Stimulated activated CD4-positive, alpha-beta T cell treated with anti-CD3 and anti-CD28 coated beads, Interleukin-12 subunit alpha, Interleukin-12 subunit beta, amount 100 ng/mL, for 4 hours (primary cell): ENCODE measurements at regions not wholly inside any gene's neighbourhood (a gene's known extent, or its start where the extent isn't known, plus 50 kb on each side); places are given as distances from the start of the nearest gene placed in this dataset.

Source experiments
- DNase-seq: peaks from one replicate; pipeline ENCODE4 v3.0.0-alpha.2; 2020

DNA sequence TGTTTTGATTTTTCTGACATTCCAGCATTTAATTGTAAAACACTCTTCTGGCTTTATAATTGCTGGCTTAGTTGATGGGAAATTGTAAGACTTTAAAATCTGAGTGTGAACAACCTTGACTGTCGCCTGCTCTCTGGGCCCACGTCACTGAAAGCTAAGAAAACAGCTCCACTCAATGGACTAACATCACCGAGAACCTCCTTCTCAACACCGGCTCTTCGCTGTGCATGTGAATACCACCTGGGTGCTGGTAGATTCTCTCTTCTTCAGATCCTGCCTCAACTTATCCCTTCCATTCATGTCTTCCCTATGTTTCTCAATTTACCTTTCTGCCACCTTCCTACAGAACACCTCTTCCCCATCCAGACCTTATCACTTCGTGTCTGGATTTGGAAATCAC is 523.1 kb upstream of the ID2 start:
- no peak for DNase-seq

DNA sequence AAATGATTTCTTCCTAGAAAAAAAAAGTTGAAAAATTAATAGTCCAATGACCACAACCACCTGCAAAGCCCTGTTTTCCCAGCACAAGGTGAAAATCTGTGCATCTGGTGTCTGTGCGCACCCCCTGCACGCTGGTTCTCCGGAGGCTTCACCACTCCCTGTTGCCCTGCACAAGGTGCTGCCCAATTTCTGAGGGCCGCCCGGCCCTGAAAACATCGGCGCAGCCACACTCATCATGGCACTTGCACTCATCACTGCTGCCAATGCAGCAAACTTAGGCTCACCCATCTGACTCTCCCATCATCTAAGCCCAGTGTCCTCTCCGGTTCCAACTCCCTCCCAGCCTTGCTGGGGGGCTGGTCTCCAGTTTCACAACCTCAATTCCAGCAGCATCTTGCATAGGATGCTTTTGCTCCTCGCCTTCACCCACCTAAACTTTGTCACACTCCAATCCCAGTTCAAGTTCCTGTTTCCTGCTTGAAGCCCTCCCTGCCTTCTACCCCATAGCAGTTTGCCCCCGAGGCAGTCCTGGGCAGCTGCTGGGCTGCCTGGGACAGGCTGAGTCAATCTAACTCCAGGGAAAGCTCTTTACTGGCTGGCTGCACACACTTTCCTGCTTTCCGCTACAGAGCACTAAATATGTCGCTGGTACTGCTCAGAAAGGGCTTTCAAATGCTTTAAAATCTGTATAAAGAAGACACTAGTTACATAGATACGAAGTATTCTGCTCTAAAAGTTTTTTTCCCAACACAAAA is 522.5 kb upstream of the ID2 start:
- no peak for DNase-seq

DNA sequence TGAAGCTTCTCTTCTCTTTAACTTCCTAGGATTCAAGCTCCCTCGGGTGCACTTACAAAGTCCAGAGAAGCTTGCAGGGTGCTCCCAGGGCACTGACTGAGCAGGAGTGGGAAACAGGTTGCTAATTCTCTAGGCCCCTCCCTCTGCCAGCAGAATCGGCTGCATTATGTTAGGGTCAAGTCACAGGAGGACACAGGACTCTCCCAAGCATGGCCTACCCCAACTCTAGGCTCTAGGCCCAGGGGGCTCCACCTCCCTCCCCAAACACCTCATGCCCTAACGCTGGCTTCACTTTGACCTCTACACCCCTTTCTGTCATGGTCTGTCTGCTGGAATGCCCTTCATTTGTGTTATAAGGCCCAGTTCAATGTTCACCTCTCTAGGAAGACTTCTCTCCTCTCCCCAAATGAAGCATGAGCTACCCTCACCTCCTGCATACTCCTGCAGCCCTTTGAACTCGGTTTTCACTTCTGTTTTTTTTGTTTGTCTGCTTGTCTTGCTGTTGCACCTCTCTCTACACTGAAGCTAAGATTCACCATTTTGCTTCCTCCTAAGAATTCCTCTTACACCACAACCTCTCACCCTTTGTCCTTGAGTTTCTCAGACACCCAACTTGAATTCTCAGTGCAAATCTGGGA is 521.8 kb upstream of the ID2 start:
- DNase-seq: no peak

DNA sequence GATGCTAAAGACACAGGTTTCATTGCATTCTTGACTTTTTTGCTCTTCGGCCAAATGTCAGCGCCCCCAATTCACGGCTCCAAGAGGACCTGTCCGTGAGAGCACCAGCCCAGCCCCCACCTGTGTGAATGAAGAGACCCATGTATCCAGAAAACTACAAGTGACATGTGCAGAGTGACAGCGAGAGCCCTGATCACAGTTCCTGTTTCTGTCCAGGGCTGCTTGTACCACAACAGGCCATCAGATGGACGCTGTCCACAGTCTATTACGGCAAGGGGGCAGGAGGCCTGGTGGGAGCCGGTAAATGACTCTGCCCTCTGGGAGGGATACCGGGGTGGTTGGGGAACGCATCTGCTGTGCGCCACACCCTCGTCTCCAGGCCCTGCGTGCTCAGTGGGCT is 520.9 kb upstream of the ID2 start:
- DNase-seq: no peak

DNA sequence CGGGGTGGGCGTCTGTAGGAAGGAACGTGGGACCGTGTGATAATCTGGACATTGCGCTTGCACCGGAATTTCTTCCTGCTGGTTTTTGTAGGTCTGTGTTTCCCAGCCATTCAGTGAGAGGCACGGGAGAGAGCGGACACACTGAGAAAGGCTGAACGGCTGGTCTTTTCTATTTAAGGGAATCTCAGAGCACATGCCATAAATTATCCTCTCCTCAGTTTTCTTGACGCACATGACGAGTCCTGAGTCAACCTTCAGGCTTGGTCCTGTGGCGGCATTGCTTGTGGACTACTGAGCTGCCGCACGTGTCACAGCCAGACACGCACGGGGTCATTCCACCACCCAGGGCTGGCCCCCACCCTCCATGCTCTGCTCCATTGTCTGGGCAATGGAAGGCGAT is 519.3 kb upstream of the ID2 start:
- DNase-seq: no peak

DNA sequence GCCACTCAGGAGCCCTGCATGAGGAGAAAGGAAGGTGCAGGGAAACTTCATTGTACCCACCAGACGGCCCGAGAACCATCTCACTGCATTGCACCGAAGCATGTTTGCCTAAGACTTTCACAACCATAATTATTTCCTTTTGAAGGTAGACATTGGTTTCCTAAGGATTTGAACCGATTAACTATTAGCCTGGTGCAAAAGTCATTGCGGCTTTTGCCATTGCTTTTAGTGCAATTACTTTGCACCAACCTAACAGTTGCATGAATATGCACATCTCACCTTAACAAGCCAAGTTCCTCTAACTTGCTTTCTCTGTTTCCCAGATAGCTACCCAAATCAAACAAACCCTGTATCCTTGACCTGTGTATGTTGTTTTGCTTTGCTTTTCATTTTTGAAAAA is 516.3 kb upstream of the ID2 start:
- DNase-seq: no peak

DNA sequence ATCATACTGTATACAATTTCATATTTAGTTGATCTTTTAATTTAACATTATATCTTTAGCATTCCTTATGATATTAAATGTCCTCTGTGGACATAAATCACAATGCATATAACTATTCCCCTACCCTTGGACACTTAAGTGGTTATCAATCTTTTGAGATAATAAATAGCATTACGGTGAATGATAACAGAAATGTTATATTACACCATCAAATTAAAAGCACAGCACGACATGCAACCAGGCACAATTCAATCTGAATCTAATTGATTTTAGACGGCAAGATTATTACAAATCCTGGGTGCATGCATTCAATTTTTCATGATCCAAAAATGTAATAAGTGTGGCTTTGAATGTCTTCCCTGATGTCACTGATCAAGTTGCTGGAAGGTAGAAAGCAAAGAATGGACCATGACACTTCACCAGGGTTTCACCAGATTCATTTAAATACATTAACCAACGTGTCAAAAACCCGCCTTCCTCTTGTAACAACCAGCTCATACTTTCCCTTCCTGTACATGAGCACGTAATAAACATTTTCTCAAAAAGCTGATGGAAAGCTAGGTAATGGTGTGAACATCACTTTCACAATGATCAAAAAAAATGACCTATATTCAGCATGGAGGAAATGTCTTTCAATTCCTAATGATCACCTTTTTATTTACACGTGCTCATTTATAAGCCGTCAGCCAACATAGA is 513.7 kb upstream of the ID2 start:
- DNase-seq: no peak

DNA sequence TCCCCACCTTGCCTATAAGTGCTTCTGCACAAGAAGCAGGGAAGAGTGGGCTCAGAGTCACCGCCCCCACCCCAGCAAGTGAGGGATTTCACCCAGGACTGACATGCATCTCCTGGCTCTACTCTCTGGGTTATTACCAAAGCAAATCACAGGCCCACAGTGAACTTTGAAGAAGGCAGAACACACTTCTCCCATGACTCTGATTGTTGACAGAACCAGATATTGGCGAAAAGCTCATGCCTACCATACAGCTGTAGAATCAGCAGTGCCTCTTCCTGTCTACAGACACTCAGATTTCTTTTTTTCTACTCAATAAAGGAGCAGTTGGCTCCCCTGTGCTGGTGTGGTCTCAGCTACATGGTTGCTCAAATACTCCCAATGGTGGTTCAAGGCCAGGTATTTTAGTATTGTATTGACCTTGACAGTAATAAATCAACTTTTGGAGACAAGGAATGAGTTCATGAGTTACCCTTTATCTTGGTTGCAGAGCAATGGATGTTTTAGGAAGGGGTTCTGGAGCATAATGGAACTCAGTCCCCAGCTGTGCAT is 512.9 kb upstream of the ID2 start:
- DNase-seq: no peak

DNA sequence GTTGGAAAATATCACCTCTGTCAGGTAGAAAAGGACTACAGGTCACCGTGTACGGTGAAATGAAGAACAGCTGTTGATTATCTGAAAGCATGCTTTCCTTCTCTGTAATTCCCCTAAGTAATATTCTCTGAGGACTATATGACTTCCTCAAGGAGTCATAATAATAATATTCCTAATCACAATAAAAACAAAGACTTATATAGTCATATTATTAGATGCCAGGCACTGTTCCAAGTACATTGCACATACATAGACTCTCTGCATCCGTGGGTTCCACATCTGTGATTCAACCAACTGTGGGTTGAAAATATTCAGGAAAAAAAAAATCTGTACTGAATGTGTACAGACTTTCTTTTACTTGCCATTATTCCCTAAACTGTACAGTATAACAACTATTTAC is 512.4 kb upstream of the ID2 start:
- no peak for DNase-seq

DNA sequence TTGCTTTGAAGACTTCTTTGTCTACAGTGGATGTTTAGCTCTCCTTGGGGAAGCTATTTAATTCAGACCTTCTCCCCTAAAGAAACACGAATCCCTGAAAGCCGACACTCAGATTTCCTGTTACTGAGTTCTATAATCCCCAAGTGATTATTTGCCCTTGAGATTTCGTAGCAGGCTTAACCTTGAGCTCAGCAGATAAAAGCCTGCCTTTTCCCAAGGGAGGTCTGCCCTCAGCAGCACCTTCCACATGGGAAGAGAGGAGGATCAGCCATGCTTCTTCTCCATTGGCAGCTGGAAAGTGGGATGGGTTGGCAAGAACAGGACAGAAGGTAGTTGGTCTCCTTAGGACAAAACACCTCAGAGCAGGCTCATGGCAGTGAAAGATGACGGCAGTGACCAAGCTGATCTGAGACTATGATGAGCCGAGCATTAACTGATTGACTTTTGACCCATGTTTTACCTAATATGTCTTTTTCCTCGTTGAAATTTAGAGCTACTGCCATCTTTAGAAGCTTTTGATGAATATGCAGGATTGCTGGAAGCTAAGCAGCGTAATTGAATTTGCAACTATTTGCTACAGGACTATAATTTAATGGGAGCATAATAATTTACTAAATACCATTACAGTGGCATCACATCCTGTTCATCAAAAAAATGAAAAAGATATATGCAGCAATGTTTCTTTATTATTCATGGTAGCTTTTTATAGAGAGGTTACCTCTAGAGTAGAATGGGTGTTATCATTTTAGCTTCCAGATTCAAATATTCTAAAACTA is 511.1 kb upstream of the ID2 start:
- DNase-seq: no peak

DNA sequence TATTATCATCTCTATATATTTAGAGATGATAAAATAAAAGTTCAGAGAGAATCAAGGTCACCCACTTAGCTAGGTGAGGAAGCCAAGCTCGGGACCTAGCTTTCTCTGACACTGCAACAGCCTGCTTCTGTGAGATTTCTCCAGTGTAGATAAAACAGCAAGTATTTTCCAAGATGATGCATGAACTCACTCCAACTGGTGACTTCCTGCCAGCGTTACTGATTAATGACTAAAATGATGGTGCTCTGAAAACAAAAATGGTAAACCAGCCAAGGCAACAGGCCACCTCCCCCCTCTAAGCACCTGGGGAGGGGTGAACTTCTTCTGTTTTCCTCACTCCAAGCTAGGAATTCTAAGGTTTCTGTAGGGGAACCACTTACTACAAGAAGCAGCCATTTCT is 510.2 kb upstream of the ID2 start:
- DNase-seq: no peak

DNA sequence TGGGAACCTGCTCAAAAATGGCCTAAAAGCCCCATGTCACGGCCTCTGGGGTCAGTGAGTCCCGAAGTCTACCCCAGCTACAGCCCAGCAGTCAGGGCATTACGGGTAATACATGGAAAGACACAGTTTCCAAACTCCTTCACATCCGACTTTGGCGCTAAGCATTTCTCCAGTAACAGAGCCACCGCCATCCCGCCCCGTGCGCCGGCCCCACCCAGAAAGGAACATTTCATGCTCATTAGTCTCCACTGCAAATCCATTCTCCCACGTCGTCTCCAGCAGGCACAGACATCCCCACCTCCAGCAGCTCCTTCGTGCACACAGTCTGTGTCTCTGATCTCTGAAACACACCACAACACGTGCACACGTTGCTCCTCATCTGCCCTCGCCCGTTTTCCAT is 509.2 kb upstream of the ID2 start:
- DNase-seq: no peak

DNA sequence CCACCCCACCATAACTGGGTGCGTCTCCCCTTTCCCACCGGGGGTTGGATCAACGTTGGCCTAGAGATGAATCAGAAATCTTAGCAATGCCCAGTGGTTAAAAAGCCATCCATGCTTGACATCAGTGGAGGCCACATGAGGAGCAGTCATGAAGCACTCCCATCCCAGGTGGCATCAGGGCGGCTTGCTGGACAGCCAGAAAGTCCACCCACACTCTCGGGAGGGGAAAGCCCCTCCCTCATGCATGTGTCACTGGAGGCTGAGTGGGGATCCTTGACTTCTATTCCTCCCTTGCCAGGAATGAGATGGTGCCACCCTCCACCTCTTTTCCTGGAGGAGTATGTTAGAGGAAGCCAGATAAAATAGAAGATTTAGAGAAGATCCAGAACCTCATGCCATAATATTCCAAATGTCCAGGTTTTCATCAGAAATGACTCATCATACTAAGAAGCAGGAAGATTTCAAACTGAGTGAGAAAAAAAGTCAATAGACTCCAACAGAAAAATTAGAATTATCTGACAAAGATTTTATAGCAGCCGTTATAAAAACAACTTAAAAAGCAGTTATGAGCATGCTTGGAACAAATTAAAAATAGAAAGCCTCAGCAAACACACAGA is 507.1 kb upstream of the ID2 start:
- DNase-seq: no peak

DNA sequence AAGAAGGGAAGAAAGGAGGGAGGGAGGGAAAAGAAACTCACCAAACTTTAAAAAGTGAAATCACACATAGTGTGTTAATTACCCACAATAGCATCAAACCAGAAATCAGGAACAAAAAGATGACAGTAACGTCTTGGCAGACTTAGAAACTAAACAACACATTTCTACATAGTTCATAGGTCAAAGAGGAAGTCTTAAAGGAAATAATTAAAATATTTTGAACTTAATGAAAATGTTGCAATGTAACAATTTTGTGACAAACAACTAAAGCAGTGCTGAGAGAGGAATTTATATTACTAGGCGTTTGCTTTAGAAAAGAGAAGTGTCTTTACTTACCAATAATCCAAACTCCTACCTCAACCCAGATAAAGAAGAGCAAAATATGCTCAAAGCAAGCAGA is 505.0 kb upstream of the ID2 start:
- DNase-seq: no peak

DNA sequence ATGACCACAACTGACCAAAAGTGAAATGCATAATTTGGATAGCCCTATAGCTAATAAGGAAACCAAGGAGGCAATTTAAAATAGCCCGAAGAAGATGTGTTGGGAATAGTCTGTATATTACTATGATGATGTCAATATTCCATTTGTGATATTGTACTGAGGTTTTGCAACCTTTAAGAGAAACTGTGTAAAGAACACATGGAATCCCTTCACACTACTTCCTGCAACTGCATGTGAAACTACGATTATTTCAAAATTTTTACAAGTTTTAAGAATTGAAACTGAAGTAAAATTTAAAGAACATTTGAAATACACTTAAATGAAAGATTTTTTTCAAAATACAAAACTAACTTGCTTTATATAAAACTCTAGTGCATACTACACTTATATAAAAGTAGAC is 504.3 kb upstream of the ID2 start:
- no peak for DNase-seq

DNA sequence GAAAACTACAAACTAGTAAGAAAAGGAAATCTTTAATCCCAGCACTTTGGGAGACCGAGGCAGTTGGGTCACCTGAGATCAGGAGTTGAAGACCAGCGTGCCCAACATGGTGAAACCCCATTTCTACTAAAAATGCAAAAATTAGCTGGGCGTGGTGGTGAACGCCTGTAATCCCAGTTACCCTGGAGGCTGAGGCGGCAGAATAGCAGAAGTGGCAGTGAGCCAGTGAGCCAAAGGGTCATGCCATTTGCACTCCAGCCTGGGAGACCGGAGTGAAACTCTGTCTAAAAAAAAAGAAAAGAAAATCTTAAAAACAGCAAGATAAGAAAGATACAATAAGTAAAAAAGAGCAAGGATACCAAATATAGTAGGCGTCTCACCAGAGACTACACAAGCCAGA is 502.9 kb upstream of the ID2 start:
- no peak for DNase-seq

DNA sequence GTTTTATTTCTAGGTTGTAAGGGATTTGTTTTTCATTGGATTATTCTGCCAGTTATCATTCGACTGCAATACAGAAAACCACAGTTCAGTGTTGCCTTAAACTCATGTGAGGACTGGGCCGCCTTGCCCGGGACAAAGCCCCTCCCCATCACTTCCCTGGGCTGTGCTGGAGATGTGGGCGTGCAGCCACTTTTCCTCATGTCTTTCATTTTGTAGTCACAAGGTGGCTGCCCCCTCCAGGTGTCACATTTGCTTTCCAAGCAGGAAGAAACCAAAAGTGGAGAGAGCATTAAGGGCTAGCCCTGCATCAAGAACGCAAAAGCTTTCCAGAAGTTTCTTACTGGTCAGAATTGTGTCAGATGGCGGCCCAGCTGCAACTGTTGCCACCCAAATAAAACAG is 492.5 kb upstream of the ID2 start:
- DNase-seq: no peak

DNA sequence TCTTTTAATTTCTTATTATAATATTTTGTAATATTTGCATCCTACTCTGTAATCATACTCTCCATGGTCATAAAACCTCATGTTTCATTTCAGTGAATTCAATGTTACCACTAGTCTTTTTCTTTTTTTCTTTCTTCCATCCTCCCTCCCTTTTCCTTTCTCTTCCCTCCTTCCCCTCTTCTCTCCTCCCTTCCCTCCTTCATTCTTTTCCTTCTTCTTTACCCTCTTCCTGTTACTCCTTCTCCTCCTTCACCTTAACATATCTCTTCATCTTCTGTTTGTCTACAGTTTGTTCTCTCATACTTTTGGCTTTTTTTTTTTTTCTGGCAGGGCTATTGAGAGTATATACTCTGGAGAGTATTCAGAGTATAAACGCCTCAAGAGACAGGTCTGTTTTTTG is 491.6 kb upstream of the ID2 start:
- no peak for DNase-seq

DNA sequence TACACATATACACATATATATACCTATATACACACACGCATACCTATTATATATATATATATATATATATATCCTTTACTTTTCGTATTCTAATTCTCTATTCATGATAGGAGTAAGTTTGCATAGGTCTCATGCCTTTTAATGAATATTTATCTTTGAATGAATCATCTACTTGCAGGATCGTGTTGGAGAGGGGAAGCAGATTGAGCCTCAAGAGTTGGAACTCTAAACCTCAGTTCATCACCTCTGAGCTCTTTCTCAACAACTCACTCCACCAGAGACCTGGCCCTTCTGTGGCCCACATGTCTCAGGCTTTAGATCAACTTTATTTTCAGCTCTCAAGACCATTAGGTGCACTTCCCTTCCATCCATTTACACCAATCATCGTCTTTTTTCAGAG is 490.4 kb upstream of the ID2 start:
- DNase-seq: no peak

DNA sequence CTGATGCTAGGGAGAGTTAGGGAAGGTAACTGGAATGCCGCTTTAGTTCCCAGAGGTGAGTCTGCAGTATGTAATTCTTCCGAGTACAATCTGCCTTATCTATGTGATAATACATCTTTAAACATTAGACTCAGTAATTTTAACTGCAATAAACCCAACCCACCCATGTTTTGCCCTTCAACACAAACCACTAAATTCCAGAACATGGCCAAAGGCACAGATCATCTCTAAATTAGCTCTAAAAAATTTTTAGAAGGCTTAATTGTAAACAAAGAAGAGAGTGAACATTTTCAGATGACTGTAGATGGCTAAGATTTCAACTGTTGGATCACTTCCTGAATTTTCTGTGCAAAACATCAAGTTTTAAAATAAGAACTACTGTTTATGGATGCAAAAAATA is 488.7 kb upstream of the ID2 start:
- DNase-seq: no peak

DNA sequence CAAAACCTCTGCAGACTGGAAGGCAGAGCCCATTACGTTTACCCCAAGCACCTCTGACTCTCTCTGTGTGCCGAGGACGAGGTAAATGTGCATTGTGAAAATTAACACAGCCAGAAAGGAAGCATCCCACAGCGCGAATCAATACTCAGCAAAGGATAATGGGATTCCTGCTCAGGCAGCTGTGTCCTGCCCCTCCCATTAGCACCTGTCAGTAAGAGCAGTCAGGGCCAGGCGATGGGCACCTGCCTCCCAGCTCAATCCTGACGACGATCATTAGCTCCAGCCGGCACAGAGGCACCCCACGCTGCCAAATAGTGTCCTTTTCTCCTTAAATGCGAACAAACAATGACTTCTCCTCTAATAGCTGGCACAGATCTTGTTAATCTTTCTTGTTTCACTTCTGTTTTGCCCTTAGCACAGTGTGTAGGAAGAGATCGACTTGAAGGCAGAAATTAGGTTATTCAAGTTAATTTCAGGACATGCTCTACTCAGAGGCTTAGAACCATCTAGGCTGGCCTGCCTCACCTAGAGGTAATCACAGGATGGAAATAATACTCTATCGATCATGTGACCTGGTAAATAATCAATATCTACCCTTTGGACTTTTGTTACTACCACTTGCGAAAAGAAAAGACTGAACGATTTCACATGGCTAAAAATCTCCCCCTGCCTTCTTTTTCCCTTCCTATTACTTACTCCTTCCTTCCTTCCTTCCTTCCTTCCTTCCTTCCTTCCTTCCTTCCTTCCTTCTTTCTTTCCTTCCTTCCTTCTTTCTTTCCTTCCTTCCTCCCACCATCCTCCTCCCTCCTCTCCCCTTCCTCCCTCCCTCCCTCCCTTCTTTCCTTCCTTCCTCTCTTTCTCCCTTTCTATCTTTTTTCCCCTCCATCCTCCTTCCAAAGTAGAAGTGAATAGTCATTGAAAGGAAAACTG is 487.9 kb upstream of the ID2 start:
- DNase-seq: no peak

DNA sequence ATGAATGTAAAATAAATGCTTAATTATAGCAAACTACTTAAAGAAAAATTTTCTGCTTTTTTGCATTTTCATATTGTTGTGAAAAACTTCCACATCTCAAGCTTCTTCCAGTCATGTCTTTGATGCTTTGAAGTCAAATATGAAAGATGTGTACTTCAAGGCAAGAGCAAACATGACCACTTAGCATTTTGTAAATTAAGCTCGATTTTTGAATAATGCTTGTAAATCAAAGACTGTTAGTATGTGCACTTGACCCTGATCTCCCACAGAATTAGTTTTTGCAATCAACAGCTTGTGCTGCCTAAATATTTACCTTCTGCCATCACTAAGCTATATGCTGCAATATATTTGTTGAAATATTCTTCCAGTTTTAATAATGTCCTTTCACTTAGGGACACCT is 486.1 kb upstream of the ID2 start:
- DNase-seq: no peak
